GM21786 (cell line): ENCODE measurements at regions not wholly inside any gene's neighbourhood (a gene's known extent, or its start where the extent isn't known, plus 50 kb on each side); places are given as distances from the start of the nearest gene placed in this dataset.

Experiments
- ATAC-seq: cut with Tn5 transposase; IDR thresholded peaks from one replicate; pipeline ENCODE4 v1.9.1; 2021; ENCODE audit not compliant: unreplicated experiment

- ATAC-seq: no peak
Observed at GRCh38 chr10:7507887-7508726, 97.3 kb upstream of the SFMBT2 start.

- ATAC-seq: no peak
Observed at GRCh38 chr10:7506571-7506970, 95.7 kb upstream of the SFMBT2 start.

GRCh38 chr10:7505196-7505595 is 94.4 kb upstream of the SFMBT2 start:
- ATAC-seq: no peak

- no peak for ATAC-seq
Observed at GRCh38 chr10:7503190-7503589, 92.4 kb upstream of the SFMBT2 start.

- ATAC-seq: no peak
Observed at GRCh38 chr10:7501157-7501556, 90.3 kb upstream of the SFMBT2 start.

GRCh38 chr10:7498111-7498510 is 87.3 kb upstream of the SFMBT2 start:
- no peak for ATAC-seq

- ATAC-seq: no peak
Observed at GRCh38 chr10:7493996-7494395, 83.2 kb upstream of the SFMBT2 start.

- ATAC-seq: peak; percentile 4
Observed at GRCh38 chr10:7492660-7493046, 81.8 kb upstream of the SFMBT2 start.

GRCh38 chr10:7491949-7492659 is 81.3 kb upstream of the SFMBT2 start:
- peak; percentile 93 for ATAC-seq

GRCh38 chr10:7491230-7491629 is 80.4 kb upstream of the SFMBT2 start:
- no peak for ATAC-seq

- no peak for ATAC-seq
Observed at GRCh38 chr10:7488418-7488829, 77.6 kb upstream of the SFMBT2 start.

GRCh38 chr10:7487528-7487927 is 76.7 kb upstream of the SFMBT2 start:
- ATAC-seq: no peak

GRCh38 chr10:7486528-7486927 is 75.7 kb upstream of the SFMBT2 start:
- ATAC-seq: no peak

- no peak for ATAC-seq
Observed at GRCh38 chr10:7485799-7486198, 75.0 kb upstream of the SFMBT2 start.

GRCh38 chr10:7485244-7485556 is 74.4 kb upstream of the SFMBT2 start:
- ATAC-seq: no peak

GRCh38 chr10:7484456-7485243 is 73.8 kb upstream of the SFMBT2 start:
- peak; percentile 79 for ATAC-seq

- ATAC-seq: no peak
Observed at GRCh38 chr10:7483848-7484247, 73.0 kb upstream of the SFMBT2 start.

GRCh38 chr10:7482992-7483391 is 72.2 kb upstream of the SFMBT2 start:
- no peak for ATAC-seq

GRCh38 chr10:7481368-7481765 is 70.5 kb upstream of the SFMBT2 start:
- ATAC-seq: no peak

GRCh38 chr10:7480742-7481367 is 70.0 kb upstream of the SFMBT2 start:
- peak; percentile 52 for ATAC-seq

- no peak for ATAC-seq
Observed at GRCh38 chr10:7479861-7480598, 69.2 kb upstream of the SFMBT2 start.
